Natural killer cell (primary cell): ENCODE measurements at regions not wholly inside any gene's neighbourhood (a gene's known extent, or its start where the extent isn't known, plus 50 kb on each side); places are given as distances from the start of the nearest gene placed in this dataset.

Experiments
- ATAC-seq, 3 donors: fragments of 150-1000 bp in 2 of 3; fragments of 200-7000 bp in 1 of 3; cut with Tn5 transposase; 1 replicate in 1 of 3; 2 replicates in 2 of 3; pipeline ENCODE4 v1.10.0; 2021; ENCODE audit warnings: mild to moderate bottlenecking in 2 of 3, moderate library complexity in 2 of 3
- DNase-seq, 2 donors: peaks; one replicate each; pipeline versions ENCODE4 v3.0.0 to v3.0.0-alpha.2; 2013 to 2021; ENCODE audit warnings: mixed read lengths in 1 of 2
- H3K27ac ChIP-seq: one replicate; pipeline ENCODE4 v1.5.1; 2013; ENCODE audit warnings: mild to moderate bottlenecking, low read length
- H3K27me3 ChIP-seq: one replicate; pipeline ENCODE4 v1.6.1; 2013; ENCODE audit warnings: low read length; ENCODE audit not compliant: control insufficient read depth, insufficient read depth
- H3K36me3 ChIP-seq: one replicate; pipeline ENCODE4 v1.6.1; 2013; ENCODE audit warnings: low read length; ENCODE audit not compliant: control insufficient read depth, insufficient read depth
- H3K4me1 ChIP-seq: one replicate; pipeline ENCODE4 v1.6.1; 2013; ENCODE audit warnings: low read length; ENCODE audit not compliant: control insufficient read depth, insufficient read depth
- H3K4me3 ChIP-seq: one replicate; pipeline ENCODE4 v1.5.1; 2013; ENCODE audit warnings: low read length
- H3K9me3 ChIP-seq: one replicate; pipeline ENCODE4 v1.6.1; 2013; ENCODE audit warnings: low read length; ENCODE audit not compliant: control insufficient read depth, insufficient read depth
- H3K27ac Mint-ChIP-seq, 2 donors: one replicate each; pipeline ENCODE4 v1.8.0; 2022; ENCODE audit warnings: mild to moderate bottlenecking in 2 of 2, mixed read lengths in 2 of 2, moderate library complexity in 1 of 2
- H3K27me3 Mint-ChIP-seq, 2 donors: one replicate each; pipeline ENCODE4 v1.8.0; 2022; ENCODE audit warnings: low read depth in 2 of 2, mixed read lengths in 2 of 2
- H3K36me3 Mint-ChIP-seq: one replicate; pipeline ENCODE4 v1.8.0; 2022; ENCODE audit warnings: mixed read lengths
- H3K4me1 Mint-ChIP-seq, 2 donors: one replicate each; pipeline ENCODE4 v1.8.0; 2022; ENCODE audit warnings: mixed read lengths in 2 of 2
- H3K4me3 Mint-ChIP-seq: one replicate; pipeline ENCODE4 v1.8.0; 2022; ENCODE audit warnings: mild to moderate bottlenecking, moderate library complexity, mixed read lengths
- H3K9me3 Mint-ChIP-seq, 2 donors: one replicate each; pipeline ENCODE4 v1.8.0; 2022; ENCODE audit warnings: mixed read lengths in 2 of 2
- WGBS: methylation state at CpG from one replicate; pipeline ENCODE4 v1.1.7; 2013; ENCODE audit warnings: missing lambda C conversion rate; ENCODE audit not compliant: insufficient coverage; 5-methylcytosine and 5-hydroxymethylcytosine counted together
- intact Hi-C: fragments of 100-400 bp; cut with micrococcal nuclease; formaldehyde crosslinking; loops from one replicate; pipeline ENCODE4 v1.14.2; 2022
- TF ChIP-seq, protein P1 (sequence below): fragments of 200-600 bp; IDR thresholded peaks from one replicate; pipeline ENCODE4 v1.8.0; 2022; ENCODE audit warnings: antibody characterized with exemption

GRCh38 chr5:155091063-155091648 is 77.6 kb downstream of the KIF4B start:
- WGBS: 94% methylated on average over 2 of the region's 2 CpGs
- no peak for DNase-seq
- no peak for ATAC-seq
- Mint-ChIP-seq H3K4me1 (no peaks in the 10 kb centered on the region), H3K9me3 (no peaks in the 10 kb centered on the region), H3K36me3 (no peaks in the 10 kb centered on the region), H3K27me3 (peaks cover 14 to 20% of the 10 kb centered on the region in 2 donors), H3K4me3 (no peak overlapping the region), H3K27ac (no peak overlapping the region)
- H3K36me3 ChIP-seq: no peaks in the 10 kb centered on the region
- H3K9me3 ChIP-seq: no peaks in the 10 kb centered on the region
- H3K27ac ChIP-seq: no peak overlapping the region
- peaks cover 4% of the 10 kb centered on the region for H3K27me3 ChIP-seq
- no peak overlapping the region for H3K4me3 ChIP-seq
- H3K4me1 ChIP-seq: no peaks in the 10 kb centered on the region
- TF ChIP-seq, protein P1, sequence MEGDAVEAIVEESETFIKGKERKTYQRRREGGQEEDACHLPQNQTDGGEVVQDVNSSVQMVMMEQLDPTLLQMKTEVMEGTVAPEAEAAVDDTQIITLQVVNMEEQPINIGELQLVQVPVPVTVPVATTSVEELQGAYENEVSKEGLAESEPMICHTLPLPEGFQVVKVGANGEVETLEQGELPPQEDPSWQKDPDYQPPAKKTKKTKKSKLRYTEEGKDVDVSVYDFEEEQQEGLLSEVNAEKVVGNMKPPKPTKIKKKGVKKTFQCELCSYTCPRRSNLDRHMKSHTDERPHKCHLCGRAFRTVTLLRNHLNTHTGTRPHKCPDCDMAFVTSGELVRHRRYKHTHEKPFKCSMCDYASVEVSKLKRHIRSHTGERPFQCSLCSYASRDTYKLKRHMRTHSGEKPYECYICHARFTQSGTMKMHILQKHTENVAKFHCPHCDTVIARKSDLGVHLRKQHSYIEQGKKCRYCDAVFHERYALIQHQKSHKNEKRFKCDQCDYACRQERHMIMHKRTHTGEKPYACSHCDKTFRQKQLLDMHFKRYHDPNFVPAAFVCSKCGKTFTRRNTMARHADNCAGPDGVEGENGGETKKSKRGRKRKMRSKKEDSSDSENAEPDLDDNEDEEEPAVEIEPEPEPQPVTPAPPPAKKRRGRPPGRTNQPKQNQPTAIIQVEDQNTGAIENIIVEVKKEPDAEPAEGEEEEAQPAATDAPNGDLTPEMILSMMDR: no peak
- intact Hi-C loops: no loop called here

DNA sequence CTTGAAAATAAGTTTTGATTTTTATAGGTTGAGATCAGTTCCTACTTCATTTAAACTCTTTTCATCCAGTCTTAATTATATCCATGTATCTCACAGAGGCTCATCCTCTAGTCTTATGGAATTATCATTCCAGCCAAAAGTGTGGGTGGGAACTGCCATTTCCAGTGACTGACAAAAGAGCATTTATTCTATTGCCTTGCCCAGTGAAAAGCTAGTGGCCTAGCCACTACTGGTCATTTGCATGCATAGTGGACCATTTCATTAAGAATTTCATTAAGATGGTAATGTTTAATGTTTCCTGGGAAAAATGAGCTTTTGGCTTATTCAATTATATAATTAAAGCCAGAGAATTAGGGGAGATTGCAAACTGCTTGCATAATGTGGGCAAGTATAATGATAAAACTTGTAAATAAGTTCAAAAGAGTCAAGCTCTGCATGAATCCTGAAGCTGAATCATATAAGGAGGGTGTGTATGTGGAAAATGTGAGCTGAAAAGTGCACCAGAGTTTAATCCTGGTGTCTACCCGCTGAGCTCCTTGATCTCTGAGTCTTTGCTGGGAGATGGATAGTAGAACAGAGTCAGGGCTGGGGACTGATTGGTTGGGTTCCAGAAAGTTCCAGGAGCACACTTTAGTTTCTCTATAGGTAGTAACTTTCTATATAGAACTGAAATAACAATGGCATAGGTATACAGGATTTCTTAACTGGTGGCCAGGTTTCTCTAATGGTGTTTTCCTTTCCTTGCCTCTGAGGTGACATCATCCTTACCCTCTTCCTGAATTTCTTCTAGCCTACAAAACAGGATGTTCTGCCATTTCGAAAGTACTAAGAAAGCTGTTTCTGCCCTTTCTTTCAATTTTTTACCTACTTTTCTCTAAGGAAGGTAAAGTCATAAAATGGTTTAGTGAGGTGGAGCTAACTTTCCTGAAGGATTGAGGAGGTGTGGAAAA is 78.5 kb downstream of the KIF4B start:
- Histone ChIP-seq H3K4me1 (no peaks in the 10 kb centered on the region), H3K27ac (no peak overlapping the region), H3K36me3 (no peaks in the 10 kb centered on the region), H3K27me3 (peaks cover 4% of the 10 kb centered on the region), H3K9me3 (no peaks in the 10 kb centered on the region), H3K4me3 (no peak overlapping the region)
- H3K36me3 Mint-ChIP-seq: no peaks in the 10 kb centered on the region
- ATAC-seq (no peak), DNase-seq (no peak)
- 67% methylated on average over 1 of the region's 2 CpGs for WGBS
- TF ChIP-seq, protein P1: no peak
- intact Hi-C loops: no loop called here
- H3K4me1 Mint-ChIP-seq: no peaks in the 10 kb centered on the region
- H3K9me3 Mint-ChIP-seq: no peaks in the 10 kb centered on the region
- no peak overlapping the region for H3K4me3 Mint-ChIP-seq
- H3K27me3 Mint-ChIP-seq: peaks cover 17 to 20% of the 10 kb centered on the region in 2 donors
- H3K27ac Mint-ChIP-seq: no peak overlapping the region

DNA sequence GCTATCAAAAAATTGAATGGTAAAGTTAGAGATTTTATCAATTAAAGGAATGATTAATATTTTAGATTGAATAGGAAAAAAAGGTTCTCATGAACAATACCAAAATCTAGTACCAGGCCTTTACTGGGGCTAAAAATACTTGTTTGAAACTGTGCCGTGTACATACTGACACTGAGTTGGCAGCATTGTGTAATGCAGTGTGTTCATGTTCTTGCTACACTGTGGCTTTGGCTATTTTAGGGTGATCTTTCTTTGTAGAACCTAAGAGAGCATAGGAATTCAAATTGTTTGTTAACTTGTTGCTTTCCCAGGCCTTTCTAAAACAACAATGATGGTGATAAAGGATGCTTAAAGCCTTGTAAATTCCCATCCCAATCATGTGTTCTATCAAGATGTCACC is 80.9 kb downstream of the KIF4B start:
- H3K27me3 ChIP-seq: peaks cover 4% of the 10 kb centered on the region
- intact Hi-C loops: no loop called here
- H3K4me3 ChIP-seq: no peak overlapping the region
- H3K9me3 ChIP-seq: no peaks in the 10 kb centered on the region
- no peaks in the 10 kb centered on the region for H3K36me3 Mint-ChIP-seq
- TF ChIP-seq, protein P1: no peak
- H3K9me3 Mint-ChIP-seq: no peaks in the 10 kb centered on the region
- WGBS: 92% methylated on average over 1 of the region's 1 CpG
- H3K4me3 Mint-ChIP-seq: no peak overlapping the region
- H3K4me1 Mint-ChIP-seq: no peaks in the 10 kb centered on the region
- no peaks in the 10 kb centered on the region for H3K4me1 ChIP-seq
- no peaks in the 10 kb centered on the region for H3K36me3 ChIP-seq
- H3K27me3 Mint-ChIP-seq: peaks cover 13 to 20% of the 10 kb centered on the region in 2 donors
- DNase-seq: no peak
- H3K27ac ChIP-seq: no peak overlapping the region
- ATAC-seq: no peak
- no peak overlapping the region for H3K27ac Mint-ChIP-seq
